ENCODE measurements at regions not wholly inside any gene's neighbourhood (a gene's known extent, or its start where the extent isn't known, plus 50 kb on each side); places are given as distances from the start of the nearest gene placed in this dataset.
A peak's percentile ranks its signal among the peaks of the same experiment; 100 is the strongest.

DNA sequence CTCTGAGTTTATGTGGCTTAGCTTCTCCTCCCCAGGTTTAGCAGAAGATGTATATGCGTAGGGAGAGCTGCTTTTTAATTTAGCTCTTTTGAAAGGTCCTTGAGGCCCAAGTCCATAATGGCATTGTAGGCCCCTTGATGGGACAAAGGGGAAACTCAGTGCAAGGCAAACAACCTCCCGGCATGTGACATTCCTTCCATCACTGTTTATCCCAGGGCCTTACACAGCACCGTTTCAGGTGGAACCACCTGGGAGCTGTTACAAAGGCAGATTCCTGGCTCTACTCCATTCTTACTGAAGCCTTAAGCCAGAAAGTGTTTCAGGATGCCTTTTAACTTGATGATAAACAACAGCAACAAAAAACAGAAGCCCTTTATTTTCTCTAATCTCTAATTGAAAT lies 555.4 kb downstream of the SLC4A3 start:
- DNase-seq, result no peak

DNA sequence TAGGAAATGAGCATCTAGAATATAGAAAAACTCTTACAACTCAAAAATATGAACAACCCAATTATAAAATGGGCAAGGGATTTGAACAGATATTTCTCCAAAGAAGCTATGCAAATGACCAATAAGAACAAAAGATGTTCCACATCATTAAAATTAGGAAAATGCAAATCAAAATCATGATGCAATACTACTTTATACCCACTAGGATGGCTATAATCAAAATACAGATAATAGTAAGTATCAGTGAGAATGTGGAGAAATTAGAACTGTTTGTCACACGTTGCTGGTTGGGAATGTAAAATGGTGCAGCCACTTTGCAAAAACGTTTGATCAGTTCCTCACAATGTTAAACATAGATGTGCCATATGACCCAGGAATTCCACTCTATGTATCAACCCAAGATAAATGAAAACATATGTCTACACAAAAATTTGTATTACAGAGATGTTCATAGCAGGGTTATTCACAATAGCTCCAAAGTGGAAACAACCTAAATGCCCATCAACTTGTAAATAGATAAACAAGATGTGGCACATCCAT lies 558.4 kb downstream of the SLC4A3 start:
- DNase-seq, result no peak

DNA sequence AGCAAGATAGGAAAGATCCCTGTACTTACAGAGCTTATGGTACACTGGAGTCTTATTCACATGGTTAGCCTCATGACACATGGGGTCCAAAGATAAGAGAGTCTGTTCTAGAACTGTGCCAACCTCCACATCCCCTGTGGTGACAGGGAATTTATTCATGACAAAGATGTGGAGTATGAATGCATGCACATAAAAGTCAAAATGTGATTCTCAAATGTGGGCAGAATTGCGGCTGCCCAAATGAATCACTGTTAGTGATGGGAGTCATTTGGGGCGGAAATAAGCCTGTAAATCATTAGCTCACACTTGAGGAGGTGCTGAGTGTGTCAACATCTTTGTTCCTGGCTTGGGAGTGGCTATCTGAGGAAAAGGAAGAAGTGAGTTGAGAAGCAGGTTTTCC lies 560.6 kb downstream of the SLC4A3 start:
- no peak for DNase-seq

DNA sequence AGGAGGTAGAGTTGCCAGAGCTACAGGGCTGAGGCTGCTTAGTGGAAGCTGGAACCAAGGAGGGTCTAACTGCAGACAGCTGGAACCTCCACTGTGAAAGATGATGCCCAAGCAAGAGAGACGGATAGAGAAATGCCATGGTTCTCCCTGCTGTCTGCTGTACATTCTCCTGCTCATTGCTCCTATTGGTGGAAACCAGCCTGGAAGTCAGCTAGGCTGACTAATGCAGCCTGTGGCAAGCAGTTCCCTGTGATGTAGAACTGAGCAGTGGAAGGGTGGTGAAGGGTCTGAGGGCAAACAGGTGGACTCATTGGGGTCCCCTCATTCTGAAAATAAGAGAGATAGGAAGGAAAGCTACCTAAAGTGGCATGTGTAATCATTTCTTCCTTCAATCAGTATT lies 563.6 kb downstream of the SLC4A3 start:
- DNase-seq, result no peak

DNA sequence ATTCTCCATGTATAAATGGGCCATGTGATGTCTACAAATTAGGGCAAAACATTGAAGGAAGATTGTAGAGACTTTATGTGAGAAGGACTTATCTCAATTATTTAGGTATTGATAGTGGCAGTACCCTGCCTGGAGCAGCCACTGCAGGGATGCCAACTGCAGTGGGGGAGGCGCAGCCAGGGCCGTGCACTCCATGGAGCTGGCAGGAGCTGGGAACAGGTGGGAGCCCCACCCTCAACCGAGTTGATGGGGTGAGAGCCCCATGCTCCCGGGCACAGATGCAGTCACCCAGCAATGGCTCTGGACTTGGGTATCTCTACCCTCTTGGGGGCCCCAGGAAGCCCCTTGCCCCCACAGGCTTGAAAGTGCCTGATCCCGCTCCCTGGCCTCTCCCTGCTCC lies 564.3 kb downstream of the SLC4A3 start:
- no peak for DNase-seq

DNA sequence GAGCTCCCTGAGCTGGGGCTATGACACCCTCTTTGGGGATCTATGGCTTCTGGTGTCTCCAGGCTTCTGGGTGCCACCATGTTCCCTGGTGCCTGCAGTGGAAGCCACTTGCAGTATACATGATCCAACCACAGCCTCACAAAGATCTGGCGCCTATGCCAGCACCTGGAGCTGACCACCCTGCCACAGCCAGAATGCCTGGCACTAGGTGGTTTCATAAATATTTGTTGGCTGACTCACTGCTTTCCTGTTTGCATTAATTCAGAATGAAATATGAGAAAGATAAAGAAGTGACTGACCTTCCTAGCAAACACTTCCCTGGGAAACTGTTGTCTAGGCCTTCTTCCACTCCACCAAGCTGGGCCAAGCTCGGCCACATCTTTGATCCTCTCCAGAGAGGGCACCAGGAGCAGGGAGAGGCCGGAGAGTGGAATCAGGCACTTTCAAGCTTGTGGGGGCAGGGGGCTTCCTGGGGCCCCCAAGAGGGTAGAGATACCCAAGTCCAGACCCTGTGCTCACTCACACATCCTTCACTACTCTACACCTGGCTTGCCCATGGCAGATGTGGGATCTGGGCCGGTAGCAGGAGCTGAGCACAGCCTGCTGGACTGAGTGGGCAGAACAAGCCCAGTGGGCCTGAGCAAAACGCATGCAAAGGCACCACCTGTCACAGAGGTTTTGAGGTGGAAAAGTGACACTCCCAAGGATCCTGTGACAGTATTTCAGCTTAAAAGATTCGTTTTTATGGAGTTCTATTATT lies 565.7 kb downstream of the SLC4A3 start:
- no peak for DNase-seq

DNA sequence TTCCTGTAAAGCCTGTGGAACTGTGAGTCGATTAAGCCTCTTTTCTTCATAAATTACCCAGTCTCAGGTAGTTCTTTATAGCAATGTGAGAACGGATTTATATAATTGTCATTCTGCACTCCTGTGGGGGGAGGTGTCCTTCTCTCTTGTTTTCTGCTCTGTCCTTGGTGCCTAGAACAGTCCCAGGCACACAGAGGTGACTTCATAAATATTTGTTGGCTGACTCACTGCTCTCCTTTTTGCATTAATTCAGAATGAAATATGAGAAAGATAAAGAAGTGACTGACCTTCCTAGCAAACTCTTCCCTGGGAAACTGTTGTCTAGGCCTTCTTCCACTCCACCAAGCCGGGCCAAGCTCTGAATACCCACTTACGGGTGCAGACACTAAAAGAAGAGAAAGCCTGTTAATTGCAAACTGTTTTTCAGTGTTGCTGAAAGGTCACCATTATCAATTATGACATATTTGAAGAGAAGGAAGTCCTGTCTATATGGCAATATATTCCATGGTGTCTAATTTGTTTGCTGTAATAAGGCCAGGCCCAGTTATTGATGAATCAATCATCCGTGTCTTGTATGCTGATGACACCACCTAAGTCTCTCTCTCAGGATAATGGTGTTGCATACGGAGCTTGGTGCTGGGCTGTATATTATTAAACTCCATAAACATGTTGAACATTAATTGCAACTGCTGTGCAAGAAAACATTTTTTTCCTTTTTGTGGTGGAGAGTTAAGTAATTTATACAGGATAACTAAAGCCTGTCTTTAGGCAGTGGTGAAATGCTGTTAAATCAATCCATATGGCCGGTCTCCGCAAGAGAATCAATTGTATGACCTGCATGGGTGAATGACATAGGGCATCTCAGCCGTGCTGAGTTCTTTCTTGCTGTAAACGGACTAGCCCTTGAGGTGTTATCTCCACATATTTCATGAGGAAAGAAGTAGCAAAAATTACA lies 567.5 kb downstream of the SLC4A3 start:
- DNase-seq, result no peak

DNA sequence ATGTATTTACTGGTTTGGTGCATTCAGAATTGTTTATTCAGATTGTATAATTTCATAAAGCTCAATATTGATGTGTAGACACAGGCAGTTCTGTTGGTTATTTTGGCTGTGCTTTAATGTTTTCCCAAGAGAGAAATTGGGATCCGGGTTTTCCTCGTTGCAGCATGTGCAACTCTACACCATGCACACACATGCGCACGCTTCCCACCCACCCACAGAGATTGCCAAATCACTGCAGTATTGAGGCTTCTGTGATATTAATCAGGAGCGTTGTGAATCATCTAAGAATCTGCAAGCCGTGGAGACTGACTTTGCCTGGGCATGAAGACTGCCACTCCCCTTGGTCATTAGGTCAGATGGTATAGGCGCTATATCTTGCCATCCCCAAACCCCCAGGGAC lies 571.5 kb downstream of the SLC4A3 start:
- no peak for DNase-seq

DNA sequence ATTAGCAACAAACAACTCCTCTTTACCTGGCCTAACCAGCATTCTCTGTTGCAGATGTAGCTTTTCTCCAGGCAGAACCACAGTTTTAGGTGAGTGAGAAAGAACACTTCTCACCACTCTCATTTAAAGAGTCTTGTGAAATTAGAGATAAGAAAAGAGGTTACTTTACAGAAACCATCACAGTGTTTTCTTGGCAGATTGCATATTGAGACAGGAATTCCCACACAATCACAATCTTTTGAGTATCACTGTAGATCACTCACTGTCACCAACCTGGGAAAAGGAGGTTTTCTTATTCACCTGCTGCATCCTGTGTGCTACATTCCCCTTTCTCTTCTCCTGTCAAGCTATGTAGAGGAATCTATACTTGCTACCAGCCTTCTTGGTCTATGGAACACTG lies 574.6 kb downstream of the SLC4A3 start:
- no peak for DNase-seq

DNA sequence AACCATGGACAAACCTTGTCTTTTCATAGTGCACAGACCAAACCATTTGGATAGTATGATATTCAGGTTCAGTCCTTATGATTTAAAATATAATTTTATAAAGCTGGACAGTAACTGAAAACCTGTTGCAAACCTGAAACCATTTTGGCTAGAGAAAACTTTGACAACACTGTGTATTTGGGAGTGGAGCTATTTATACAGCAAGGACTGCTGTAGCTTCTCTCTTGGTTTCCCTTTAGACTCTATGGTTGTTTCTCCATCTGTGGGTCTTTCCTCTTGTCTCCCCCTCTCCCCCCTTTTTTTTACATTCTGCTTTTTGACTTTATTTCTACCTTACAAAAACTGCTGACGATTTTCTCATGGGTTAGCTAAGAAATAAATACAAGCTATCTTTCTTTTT lies 581.7 kb downstream of the SLC4A3 start:
- DNase-seq, result no peak

DNA sequence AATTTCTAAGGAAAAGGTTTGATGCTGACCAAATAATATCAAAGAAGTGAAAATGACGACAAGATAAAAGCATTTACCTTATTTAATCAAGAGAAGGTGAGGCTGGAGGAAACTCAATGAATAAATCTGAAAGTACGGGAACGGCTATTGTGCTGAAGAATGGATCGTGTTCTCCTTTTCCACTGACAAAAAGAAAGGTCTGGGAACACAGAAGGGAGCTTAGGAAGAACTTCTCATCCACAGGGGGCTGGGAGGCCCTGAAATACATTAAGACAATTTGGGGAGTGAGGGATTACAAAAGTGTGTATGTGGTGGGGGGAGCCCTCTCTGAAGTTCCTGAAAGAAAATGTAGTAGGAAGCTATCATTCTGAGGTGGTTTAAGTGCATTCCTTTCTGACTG lies 582.3 kb downstream of the SLC4A3 start:
- DNase-seq, result no peak

DNA sequence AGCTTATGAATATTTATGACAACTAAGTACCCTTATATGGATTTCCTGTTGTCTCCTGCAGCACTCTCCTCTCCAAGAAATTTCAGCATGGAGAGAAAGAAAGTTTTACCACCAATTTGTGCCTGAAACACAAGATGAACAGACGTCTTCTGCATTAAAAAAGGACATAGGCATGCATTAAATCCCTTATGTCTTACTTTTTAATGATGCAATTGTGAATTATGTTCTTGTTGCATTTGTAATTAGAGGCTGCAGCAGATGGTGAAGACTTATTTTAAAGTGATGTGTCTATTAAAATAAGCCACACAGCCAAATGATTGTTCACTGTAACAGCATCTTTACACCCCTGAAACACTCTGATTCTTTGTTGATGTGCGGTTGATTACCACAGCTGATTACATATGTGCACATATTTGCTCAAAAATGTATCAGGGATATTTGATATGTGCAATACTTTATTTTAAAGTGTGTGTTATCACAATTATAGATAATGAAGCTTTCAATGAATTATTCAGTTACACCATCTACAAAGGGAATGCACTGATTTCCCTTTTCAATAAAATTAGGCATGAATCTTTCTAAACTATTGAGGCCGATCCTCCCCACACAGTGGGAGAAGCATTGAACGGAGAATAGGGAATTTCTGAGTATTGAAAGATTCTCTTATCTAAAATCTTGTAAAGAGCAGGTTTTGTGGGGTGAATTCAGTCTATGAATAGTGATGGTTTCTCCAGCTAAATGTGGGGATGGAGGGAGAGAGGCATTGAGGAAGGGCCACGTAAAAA lies 585.1 kb downstream of the SLC4A3 start:
- no peak for DNase-seq

DNA sequence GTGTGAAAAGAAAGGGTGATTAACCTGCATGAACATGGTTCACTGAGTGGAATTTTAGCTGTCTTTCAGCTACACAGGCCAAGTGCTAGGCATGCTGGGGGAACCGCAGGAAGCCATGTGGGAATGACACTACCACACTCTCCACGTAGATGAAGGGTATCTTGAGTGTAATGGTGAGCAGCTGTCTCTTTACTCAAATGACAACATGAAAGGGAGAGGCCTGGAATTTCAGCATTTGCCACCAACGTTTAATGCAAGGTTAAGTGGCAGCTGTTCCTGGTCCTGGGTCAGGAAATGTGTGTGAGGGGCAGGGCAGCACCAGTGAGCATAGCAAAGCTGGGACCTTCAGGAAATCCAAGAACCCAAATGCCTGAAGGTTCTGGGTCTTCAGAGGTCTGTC lies 588.4 kb downstream of the SLC4A3 start:
- DNase-seq, result no peak

DNA sequence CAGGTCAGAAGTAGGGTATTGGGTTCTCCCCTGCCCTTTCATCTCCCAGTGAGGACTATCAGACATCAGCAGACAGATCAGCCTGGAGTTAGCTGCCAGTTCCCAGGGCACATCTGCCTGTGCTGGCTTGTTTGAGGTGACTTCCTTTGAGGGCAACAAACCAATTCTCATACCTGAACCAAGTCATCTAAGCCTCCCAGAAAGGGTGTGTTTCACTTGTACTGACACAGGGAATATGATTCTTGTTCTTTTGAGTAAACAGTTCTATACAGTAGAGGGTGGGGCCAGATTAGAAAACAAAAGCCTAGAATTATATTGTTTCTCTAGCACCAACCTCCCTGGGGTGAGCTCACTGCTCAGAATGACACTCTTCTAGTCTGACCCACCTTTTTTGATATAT lies 591.9 kb downstream of the SLC4A3 start:
- no peak for DNase-seq

DNA sequence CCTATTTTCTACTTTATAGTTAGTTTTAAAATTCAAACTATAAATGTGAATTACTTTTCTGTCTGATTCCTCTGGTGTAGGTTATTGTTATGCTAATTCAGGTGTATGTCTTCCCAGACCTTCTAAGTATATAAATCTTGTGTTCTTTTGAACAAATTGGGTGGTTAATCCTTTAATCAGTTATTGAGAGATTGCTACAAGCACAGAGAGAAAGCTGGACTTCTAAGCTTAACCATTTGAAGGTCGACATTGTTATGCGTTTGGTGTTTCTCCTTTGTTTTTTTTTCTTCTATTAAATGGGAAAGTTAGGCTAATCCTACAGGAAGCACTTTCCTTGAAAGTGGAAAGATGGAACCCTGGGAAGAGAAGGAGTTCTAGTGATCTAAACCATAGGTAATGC lies 592.6 kb downstream of the SLC4A3 start:
- no peak for DNase-seq

DNA sequence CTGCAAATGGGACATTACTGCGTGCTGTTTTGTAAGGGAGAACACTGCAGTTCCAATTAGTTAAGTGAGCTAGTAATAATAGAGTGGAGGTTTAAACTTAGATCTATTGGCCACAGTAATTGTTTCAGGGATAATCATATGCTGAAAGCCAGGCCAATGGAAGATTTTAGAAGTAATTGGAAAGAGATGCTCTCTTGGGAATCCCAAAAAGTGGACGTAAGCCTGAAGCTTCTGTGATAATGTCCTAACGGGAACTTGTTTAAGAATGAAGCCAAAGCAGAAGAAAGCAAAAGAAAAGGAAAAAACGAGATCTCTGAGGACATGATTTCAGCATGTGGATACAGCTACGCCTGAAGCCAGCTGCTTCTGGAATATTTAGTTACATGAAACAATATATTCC lies 594.6 kb downstream of the SLC4A3 start:
- DNase-seq, result no peak

DNA sequence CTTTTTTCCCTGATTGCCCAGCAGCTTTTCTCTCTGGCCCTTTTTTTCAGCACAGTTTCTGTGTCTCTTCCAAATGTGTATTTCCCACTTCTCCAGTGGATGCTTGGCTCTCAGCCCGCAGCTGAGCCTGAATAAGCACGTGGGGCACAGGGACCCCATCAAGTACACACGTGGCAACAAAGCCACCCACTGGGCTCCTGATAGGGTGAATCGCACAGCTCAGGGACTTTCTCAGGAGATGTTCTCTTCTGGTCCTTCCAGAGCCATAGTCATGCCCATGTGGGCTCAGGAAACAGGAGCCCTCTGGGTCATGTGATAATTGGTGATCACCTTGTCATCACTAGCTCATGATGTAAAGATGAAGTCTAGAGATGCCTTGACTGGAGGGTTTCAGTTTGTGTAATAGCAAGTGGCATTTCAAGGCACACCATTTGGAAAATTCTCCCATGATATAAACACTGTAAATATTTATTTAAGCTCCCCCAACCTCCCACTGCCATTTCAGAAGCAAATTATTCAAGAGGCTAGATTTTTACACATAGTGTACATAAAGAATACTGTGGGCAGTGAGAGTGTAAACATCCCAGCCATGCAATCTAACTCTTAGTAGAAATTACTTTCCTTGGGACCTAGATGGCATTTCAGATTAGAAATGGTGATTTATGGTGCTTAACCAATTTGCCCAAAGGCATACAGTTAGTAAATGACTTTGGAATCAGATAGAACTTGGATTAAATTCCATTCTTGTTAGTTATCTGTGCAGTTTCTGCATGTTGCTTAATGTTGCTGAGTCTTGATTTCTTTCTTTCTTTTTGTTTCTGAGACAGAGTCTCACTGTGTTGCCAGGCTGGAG lies 597.5 kb downstream of the SLC4A3 start:
- peak in 1 of 2 donors; percentile 2 for DNase-seq

DNA sequence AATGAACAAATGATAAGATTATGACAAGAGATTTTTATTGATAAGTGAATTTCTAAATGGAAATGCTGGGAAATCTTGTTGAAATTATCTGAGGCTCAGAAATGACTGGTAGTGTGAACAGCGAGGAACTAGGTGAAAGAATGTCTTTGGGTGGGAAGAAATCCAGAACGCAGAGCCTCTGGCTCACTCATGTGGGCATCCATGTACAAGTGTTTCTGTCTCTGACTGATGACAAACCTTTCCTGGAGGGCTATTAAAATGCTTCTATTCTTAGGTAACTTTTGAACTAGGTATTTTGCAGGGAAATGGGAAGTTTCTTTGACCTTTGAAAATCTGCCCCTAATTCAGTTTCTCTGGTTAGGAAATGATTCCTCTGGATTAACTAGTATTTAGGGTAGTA lies 598.6 kb downstream of the SLC4A3 start:
- DNase-seq, result no peak

DNA sequence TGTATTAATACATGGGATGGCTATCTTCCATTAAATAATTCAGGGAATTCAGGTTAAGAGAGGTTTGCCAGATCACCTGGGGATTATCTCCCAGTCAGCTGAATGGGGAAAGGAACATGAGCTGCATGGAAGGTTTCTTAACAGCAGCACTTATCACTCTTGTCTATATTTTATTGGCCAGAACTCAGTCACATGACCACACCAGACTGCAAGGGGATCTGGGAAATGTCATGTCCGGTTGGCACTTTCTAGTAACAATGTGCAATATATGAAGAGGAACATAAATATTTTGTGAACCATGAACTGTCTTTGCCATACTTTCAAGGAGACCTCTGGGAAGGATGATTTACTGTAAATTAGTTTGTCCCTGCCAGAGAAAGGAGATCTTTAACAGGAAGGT lies 599.1 kb downstream of the SLC4A3 start:
- DNase-seq, result no peak

DNA sequence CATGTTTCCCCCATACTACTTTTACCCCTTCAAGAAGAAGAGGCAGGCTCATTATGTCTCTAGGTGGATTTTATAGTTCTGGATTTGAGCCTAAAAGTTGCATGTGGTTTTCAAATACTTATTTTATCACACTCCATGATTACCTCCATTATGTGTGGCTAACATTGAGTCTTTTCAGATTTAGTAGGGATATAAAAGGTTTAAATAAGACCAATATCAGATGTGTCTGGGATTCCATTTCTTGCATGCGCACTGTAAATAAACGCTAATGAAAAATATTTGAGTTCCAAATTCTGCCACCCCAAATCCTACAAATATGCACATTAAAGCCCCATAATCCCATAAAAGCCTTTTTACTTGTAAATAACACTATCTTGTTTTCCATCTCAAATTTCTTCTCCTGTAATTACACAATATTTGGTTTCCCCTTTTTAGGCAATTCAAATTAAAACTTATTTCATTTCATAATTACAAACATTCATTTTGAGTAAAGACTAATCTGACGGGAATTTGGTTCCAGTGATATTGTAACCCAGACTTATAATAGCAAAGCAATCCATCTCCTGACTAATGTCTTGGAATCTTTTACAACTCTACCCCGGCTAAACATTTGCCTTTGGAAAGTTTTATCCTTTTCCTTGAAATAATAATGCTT lies 600.0 kb downstream of the SLC4A3 start:
- DNase-seq, result no peak

DNA sequence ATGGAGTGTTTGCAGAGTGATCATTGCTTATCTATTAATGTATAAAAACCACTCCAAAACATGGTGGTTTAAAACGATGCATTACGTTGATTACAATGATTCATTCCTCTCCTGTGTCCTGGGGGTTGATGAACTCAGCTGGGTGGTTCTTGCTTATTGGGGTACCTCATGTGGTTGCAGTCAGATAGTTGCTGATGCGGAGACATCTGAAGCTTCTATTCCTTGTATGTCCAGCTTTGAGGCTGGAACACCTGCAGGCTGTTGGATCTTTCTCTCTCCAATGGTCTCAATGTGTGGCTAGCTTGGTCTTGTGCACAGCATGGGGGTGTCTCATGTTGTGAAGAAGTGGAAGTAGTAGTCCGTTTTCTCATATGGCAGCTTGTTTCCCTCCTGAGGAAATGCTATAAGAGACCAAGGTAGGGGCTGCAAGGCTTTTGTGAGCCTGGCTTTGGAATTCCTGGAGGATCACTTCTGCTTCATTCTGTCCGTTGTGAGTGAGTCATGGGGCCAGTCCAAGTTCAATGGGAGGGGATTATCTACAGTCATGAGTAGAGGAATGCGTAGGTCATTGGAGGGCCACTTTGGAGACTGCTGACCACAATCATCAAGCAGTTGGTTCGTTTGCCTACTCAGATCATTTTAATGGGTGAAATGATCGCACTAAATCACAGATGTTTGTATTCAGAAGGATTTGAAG lies 601.0 kb downstream of the SLC4A3 start:
- no peak for DNase-seq

All from hippocampal formation (tissue), 2 donors.